ENCODE measurements at regions not wholly inside any gene's neighbourhood (a gene's known extent, or its start where the extent isn't known, plus 50 kb on each side); places are given as distances from the start of the nearest gene placed in this dataset.

GRCh38 chr20:60317401-60317800 is 359.2 kb downstream of the CDH26 start:
- H3K4me1 ChIP-seq (ENCODE audit: control insufficient read depth, insufficient read depth, low read length), result no peaks in the 10 kb centered on the region
- H3K9me3 ChIP-seq (replicated peaks; ENCODE audit: low read length), result no peaks in the 10 kb centered on the region
- no peak overlapping the region for H3K9ac ChIP-seq (ENCODE audit: low read depth, low read length)
- H3K4me2 ChIP-seq (ENCODE audit: low read length), result no peak overlapping the region
- H3K36me3 ChIP-seq (ENCODE audit: insufficient read depth, low read length), result no peaks in the 10 kb centered on the region
- peaks cover 17% of the 10 kb centered on the region for H3K27me3 ChIP-seq (ENCODE audit: control insufficient read depth, insufficient read depth, low read length)
- H3K4me3 ChIP-seq (ENCODE audit: low read length), result no peak overlapping the region

DNA sequence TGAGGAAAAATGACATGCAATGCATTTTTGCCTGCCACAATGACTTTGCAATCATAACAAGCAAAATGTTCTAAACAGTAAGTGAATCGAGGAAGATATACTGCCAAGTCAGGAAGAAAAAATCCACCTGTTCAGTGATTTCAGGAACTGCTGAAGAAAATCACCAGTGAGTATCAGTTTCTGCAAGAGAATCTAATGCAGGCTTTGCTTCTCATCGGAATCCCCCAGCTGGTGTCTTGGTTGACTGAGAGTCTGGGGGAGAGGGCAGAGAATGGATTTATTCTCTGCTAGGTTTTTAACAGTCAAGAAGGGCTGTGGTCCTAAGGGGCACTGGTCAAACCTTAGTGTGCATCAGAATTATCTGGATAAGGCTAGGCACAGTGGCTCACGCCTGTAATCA is 363.4 kb downstream of the CDH26 start:
- no peak overlapping the region for H3K4me3 ChIP-seq (ENCODE audit: low read length)
- H3K9me3 ChIP-seq (replicated peaks; ENCODE audit: low read length), result no peaks in the 10 kb centered on the region
- peaks cover 7% of the 10 kb centered on the region for H3K27me3 ChIP-seq (ENCODE audit: control insufficient read depth, insufficient read depth, low read length)
- H3K4me2 ChIP-seq (ENCODE audit: low read length), result no peak overlapping the region
- no peaks in the 10 kb centered on the region for H3K36me3 ChIP-seq (ENCODE audit: insufficient read depth, low read length)
- H3K9ac ChIP-seq (ENCODE audit: low read depth, low read length), result no peak overlapping the region
- no peaks in the 10 kb centered on the region for H3K4me1 ChIP-seq (ENCODE audit: control insufficient read depth, insufficient read depth, low read length)

GRCh38 chr20:60326821-60327220 is 368.6 kb downstream of the CDH26 start:
- Histone ChIP-seq H3K4me2 (ENCODE audit: low read length) (no peak overlapping the region), H3K9ac (ENCODE audit: low read depth, low read length) (no peak overlapping the region), H3K36me3 (ENCODE audit: insufficient read depth, low read length) (no peaks in the 10 kb centered on the region), H3K4me3 (ENCODE audit: low read length) (no peak overlapping the region), H3K27me3 (ENCODE audit: control insufficient read depth, insufficient read depth, low read length) (peaks cover 4% of the 10 kb centered on the region), H3K9me3 (replicated peaks; ENCODE audit: low read length) (no peaks in the 10 kb centered on the region), H3K4me1 (ENCODE audit: control insufficient read depth, insufficient read depth, low read length) (no peaks in the 10 kb centered on the region)

DNA sequence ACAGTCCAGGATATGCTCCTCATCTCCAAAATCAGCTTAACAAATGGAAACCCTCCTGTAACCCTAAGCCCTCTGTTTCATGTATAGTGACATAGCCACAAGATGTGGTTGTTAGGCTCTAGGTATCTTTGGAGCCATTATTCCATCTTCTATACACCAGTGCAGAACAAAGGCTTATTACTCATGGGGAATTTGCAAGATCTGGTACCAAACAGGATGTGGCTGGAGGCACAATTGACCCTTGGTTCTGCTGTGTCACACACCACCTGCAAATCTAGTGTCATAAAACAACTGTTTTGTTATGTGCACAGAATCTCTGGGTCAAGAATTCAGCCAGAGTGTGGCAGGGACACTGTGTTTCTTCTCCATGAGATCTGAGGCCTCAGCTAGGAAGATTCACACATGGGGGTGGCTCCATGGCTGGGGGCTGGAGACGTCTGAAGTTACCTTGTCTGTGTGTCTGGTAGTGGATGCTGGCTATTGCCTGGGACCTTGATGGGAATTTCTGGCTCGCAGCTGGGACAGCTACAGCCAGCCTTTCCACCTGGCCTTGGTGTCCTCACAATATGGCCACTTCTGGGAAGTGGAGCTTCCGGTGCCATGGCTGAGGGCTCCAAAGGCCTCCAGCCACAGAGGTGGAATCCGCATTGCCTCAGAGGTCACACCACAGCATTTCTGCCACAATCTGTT is 369.9 kb downstream of the CDH26 start:
- Histone ChIP-seq H3K27me3 (ENCODE audit: control insufficient read depth, insufficient read depth, low read length) (peaks cover 4% of the 10 kb centered on the region), H3K4me2 (ENCODE audit: low read length) (no peak overlapping the region), H3K9me3 (replicated peaks; ENCODE audit: low read length) (no peaks in the 10 kb centered on the region), H3K4me3 (ENCODE audit: low read length) (no peak overlapping the region), H3K36me3 (ENCODE audit: insufficient read depth, low read length) (no peaks in the 10 kb centered on the region), H3K4me1 (ENCODE audit: control insufficient read depth, insufficient read depth, low read length) (no peaks in the 10 kb centered on the region), H3K9ac (ENCODE audit: low read depth, low read length) (no peak overlapping the region)

DNA sequence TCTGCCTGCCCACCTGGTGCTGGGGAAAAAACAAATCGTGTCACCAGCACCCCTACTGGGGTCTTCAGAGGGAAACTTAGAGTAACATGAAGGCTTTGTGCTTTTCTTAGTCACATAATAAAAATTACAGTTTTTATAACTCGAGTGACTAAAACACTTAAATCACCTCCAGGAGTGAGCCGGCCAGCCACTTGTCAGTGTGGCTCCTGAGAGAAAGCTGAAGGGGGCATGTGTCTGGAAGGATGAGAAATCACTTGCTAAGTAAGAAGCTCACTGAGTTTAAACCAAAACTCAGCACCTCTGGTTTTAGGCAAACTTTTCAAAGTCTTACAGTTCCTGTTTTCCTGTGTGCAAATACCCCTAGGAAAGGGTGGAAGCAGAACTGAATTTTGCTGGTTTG is 372.2 kb downstream of the CDH26 start:
- Histone ChIP-seq H3K4me2 (ENCODE audit: low read length) (no peak overlapping the region), H3K4me3 (ENCODE audit: low read length) (no peak overlapping the region), H3K4me1 (ENCODE audit: control insufficient read depth, insufficient read depth, low read length) (no peaks in the 10 kb centered on the region), H3K27me3 (ENCODE audit: control insufficient read depth, insufficient read depth, low read length) (peaks cover 8% of the 10 kb centered on the region), H3K9me3 (replicated peaks; ENCODE audit: low read length) (no peaks in the 10 kb centered on the region), H3K36me3 (ENCODE audit: insufficient read depth, low read length) (no peaks in the 10 kb centered on the region), H3K9ac (ENCODE audit: low read depth, low read length) (no peak overlapping the region)

- H3K27me3 ChIP-seq (ENCODE audit: control insufficient read depth, insufficient read depth, low read length), result peaks cover 8% of the 10 kb centered on the region
- no peak overlapping the region for H3K9ac ChIP-seq (ENCODE audit: low read depth, low read length)
- no peak overlapping the region for H3K4me2 ChIP-seq (ENCODE audit: low read length)
- no peaks in the 10 kb centered on the region for H3K9me3 ChIP-seq (replicated peaks; ENCODE audit: low read length)
- no peak overlapping the region for H3K4me3 ChIP-seq (ENCODE audit: low read length)
- no peaks in the 10 kb centered on the region for H3K4me1 ChIP-seq (ENCODE audit: control insufficient read depth, insufficient read depth, low read length)
- H3K36me3 ChIP-seq (ENCODE audit: insufficient read depth, low read length), result no peaks in the 10 kb centered on the region
Observed at GRCh38 chr20:60331688-60332300, 373.6 kb downstream of the CDH26 start.

GRCh38 chr20:60332523-60332922 is 374.3 kb downstream of the CDH26 start:
- Histone ChIP-seq H3K4me2 (ENCODE audit: low read length) (no peak overlapping the region), H3K4me3 (ENCODE audit: low read length) (no peak overlapping the region), H3K4me1 (ENCODE audit: control insufficient read depth, insufficient read depth, low read length) (no peaks in the 10 kb centered on the region), H3K9me3 (replicated peaks; ENCODE audit: low read length) (no peaks in the 10 kb centered on the region), H3K27me3 (ENCODE audit: control insufficient read depth, insufficient read depth, low read length) (peaks cover 12% of the 10 kb centered on the region), H3K9ac (ENCODE audit: low read depth, low read length) (no peak overlapping the region), H3K36me3 (ENCODE audit: insufficient read depth, low read length) (no peaks in the 10 kb centered on the region)

DNA sequence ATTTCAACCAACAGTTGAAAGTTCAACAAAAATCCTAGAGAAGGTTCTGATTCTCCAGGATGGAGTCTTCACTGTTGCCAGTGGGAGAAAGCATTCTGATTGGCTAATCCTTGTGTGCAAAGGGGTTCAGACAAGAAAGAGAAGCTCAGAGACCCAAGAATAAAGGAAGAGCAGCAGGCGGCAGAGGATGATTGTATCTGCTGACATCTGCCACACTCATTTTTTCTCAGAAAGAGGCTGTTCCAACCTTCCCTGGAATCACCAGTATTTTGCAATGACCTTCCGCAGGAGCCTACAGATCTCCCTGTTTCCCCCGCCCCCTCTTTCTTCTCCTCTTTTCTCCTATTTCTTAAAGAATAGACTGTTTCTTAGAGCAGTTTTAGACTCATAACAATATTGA is 376.7 kb downstream of the CDH26 start:
- Histone ChIP-seq H3K27me3 (ENCODE audit: control insufficient read depth, insufficient read depth, low read length) (peaks cover 8% of the 10 kb centered on the region), H3K9me3 (replicated peaks; ENCODE audit: low read length) (no peaks in the 10 kb centered on the region), H3K4me3 (ENCODE audit: low read length) (no peak overlapping the region), H3K4me2 (ENCODE audit: low read length) (no peak overlapping the region), H3K36me3 (ENCODE audit: insufficient read depth, low read length) (no peaks in the 10 kb centered on the region), H3K4me1 (ENCODE audit: control insufficient read depth, insufficient read depth, low read length) (no peaks in the 10 kb centered on the region), H3K9ac (ENCODE audit: low read depth, low read length) (no peak overlapping the region)

GRCh38 chr20:60338556-60338955 is 380.3 kb downstream of the CDH26 start:
- no peak overlapping the region for H3K4me3 ChIP-seq (ENCODE audit: low read length)
- no peak overlapping the region for H3K9ac ChIP-seq (ENCODE audit: low read depth, low read length)
- no peaks in the 10 kb centered on the region for H3K36me3 ChIP-seq (ENCODE audit: insufficient read depth, low read length)
- H3K4me2 ChIP-seq (ENCODE audit: low read length), result no peak overlapping the region
- no peaks in the 10 kb centered on the region for H3K4me1 ChIP-seq (ENCODE audit: control insufficient read depth, insufficient read depth, low read length)
- H3K27me3 ChIP-seq (ENCODE audit: control insufficient read depth, insufficient read depth, low read length), result peaks cover 8% of the 10 kb centered on the region
- H3K9me3 ChIP-seq (replicated peaks; ENCODE audit: low read length), result no peaks in the 10 kb centered on the region

DNA sequence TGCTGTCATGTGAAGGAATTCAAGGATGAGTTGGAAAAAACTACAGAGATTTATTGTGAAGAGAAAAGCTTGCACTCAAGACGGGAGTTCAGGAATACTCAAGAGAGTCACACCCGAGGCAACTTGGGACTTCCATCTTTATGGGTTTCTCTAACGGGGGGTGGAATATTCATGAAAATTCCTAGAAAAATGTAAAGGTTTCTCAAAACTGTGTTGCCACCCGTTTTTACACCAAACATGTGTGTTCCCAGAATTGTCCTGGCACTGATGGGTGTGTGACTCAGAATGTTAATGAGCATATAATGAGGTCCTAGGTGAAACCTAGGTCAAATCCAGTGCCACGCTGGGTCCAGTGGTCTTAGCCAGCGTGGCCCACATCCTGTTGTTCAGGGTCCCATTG is 381.5 kb downstream of the CDH26 start:
- Histone ChIP-seq H3K4me1 (ENCODE audit: control insufficient read depth, insufficient read depth, low read length) (no peaks in the 10 kb centered on the region), H3K27me3 (ENCODE audit: control insufficient read depth, insufficient read depth, low read length) (peaks cover 4% of the 10 kb centered on the region), H3K4me3 (ENCODE audit: low read length) (no peak overlapping the region), H3K9ac (ENCODE audit: low read depth, low read length) (no peak overlapping the region), H3K9me3 (replicated peaks; ENCODE audit: low read length) (no peaks in the 10 kb centered on the region), H3K36me3 (ENCODE audit: insufficient read depth, low read length) (no peaks in the 10 kb centered on the region), H3K4me2 (ENCODE audit: low read length) (no peak overlapping the region)

DNA sequence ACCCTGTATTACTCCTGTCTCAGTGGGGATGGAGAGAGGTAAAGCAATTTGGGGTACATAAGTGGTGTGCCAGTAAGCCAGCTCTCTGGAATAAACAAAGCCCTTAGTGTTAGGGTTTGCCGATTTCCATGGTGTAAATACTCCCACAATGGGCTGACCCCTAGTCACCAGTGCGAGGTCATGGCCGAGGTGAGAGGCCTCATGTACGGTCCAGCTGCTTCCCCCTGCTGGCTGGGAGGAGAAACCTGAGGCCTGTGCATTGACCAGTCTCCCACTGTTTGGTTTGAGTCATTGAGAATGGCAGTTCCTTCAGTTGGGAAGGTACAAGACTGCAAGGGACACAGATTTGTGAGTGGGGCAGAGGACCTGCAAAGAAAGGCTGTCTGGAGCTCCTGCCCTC is 382.0 kb downstream of the CDH26 start:
- no peak overlapping the region for H3K4me2 ChIP-seq (ENCODE audit: low read length)
- H3K27me3 ChIP-seq (ENCODE audit: control insufficient read depth, insufficient read depth, low read length), result peaks cover 4% of the 10 kb centered on the region
- no peaks in the 10 kb centered on the region for H3K36me3 ChIP-seq (ENCODE audit: insufficient read depth, low read length)
- H3K4me1 ChIP-seq (ENCODE audit: control insufficient read depth, insufficient read depth, low read length), result no peaks in the 10 kb centered on the region
- no peaks in the 10 kb centered on the region for H3K9me3 ChIP-seq (replicated peaks; ENCODE audit: low read length)
- no peak overlapping the region for H3K9ac ChIP-seq (ENCODE audit: low read depth, low read length)
- no peak overlapping the region for H3K4me3 ChIP-seq (ENCODE audit: low read length)

- Histone ChIP-seq H3K4me2 (ENCODE audit: low read length) (no peak overlapping the region), H3K27me3 (ENCODE audit: control insufficient read depth, insufficient read depth, low read length) (peaks cover 4% of the 10 kb centered on the region), H3K9ac (ENCODE audit: low read depth, low read length) (no peak overlapping the region), H3K4me1 (ENCODE audit: control insufficient read depth, insufficient read depth, low read length) (no peaks in the 10 kb centered on the region), H3K36me3 (ENCODE audit: insufficient read depth, low read length) (no peaks in the 10 kb centered on the region), H3K4me3 (ENCODE audit: low read length) (no peak overlapping the region), H3K9me3 (replicated peaks; ENCODE audit: low read length) (no peaks in the 10 kb centered on the region)
Observed at GRCh38 chr20:60341062-60341461, 382.8 kb downstream of the CDH26 start.
